Stimulated activated CD4-positive, alpha-beta T cell treated with anti-CD3 and anti-CD28 coated beads, Interleukin-4, amount 100 ng/mL, for 24 hours (primary cell): ENCODE measurements at regions not wholly inside any gene's neighbourhood (a gene's known extent, or its start where the extent isn't known, plus 50 kb on each side); places are given as distances from the start of the nearest gene placed in this dataset.

ENCODE experiments used
- DNase-seq: peaks from one replicate; pipeline ENCODE4 v3.0.0-alpha.2; 2020

GRCh38 chr17:72303787-72304733 lies 183.2 kb downstream of the SOX9 start:
- no peak for DNase-seq

GRCh38 chr17:72304859-72305258 lies 184.0 kb downstream of the SOX9 start:
- DNase-seq: no peak

GRCh38 chr17:72305472-72305871 lies 184.7 kb downstream of the SOX9 start:
- no peak for DNase-seq

- DNase-seq: no peak
Observed at GRCh38 chr17:72306037-72306436, 185.2 kb downstream of the SOX9 start.

- no peak for DNase-seq
Observed at GRCh38 chr17:72307836-72308235, 187.0 kb downstream of the SOX9 start.

- no peak for DNase-seq
Observed at GRCh38 chr17:72308744-72309385, 188.0 kb downstream of the SOX9 start.

GRCh38 chr17:72311004-72311403 lies 190.2 kb downstream of the SOX9 start:
- DNase-seq: no peak

- no peak for DNase-seq
Observed at GRCh38 chr17:72315122-72315913, 194.5 kb downstream of the SOX9 start.

- no peak for DNase-seq
Observed at GRCh38 chr17:72318131-72318530, 197.3 kb downstream of the SOX9 start.

- DNase-seq: no peak
Observed at GRCh38 chr17:72321896-72322295, 201.1 kb downstream of the SOX9 start.

- DNase-seq: no peak
Observed at GRCh38 chr17:72332367-72332766, 211.5 kb downstream of the SOX9 start.

GRCh38 chr17:72333570-72333969 lies 212.8 kb downstream of the SOX9 start:
- no peak for DNase-seq

- DNase-seq: no peak
Observed at GRCh38 chr17:72334205-72334604, 213.4 kb downstream of the SOX9 start.

- DNase-seq: no peak
Observed at GRCh38 chr17:72336026-72336803, 215.4 kb downstream of the SOX9 start.

- DNase-seq: no peak
Observed at GRCh38 chr17:72336804-72337070, 215.9 kb downstream of the SOX9 start.

- DNase-seq: no peak
Observed at GRCh38 chr17:72338304-72338703, 217.5 kb downstream of the SOX9 start.

GRCh38 chr17:72338847-72339790 lies 218.3 kb downstream of the SOX9 start:
- DNase-seq: no peak

GRCh38 chr17:72340836-72341235 lies 220.0 kb downstream of the SOX9 start:
- no peak for DNase-seq

GRCh38 chr17:72342061-72342460 lies 221.2 kb downstream of the SOX9 start:
- DNase-seq: no peak

- DNase-seq: no peak
Observed at GRCh38 chr17:72342627-72343527, 222.1 kb downstream of the SOX9 start.

- no peak for DNase-seq
Observed at GRCh38 chr17:72343911-72344310, 223.1 kb downstream of the SOX9 start.
